GM23248 (cell line): ENCODE measurements at regions not wholly inside any gene's neighbourhood (a gene's known extent, or its start where the extent isn't known, plus 50 kb on each side); places are given as distances from the start of the nearest gene placed in this dataset.

ENCODE experiments used
- EZH2 ChIP-seq: fragments of 200-600 bp; sonication (generic); IDR thresholded peaks from 2 replicates; pipeline ENCODE4 v1.6.1; 2018; ENCODE audit warnings: antibody characterized with exemption, mild to moderate bottlenecking; ENCODE audit not compliant: insufficient read depth, poor library complexity, severe bottlenecking
- EZH2phosphoT487 ChIP-seq: fragments of 200-600 bp; sonication (generic); IDR thresholded peaks from 2 replicates; pipeline ENCODE4 v1.6.1; 2018; ENCODE audit warnings: antibody characterized with exemption, moderate library complexity, mild to moderate bottlenecking, low read depth; ENCODE audit not compliant: insufficient read depth

- TF ChIP-seq EZH2 (no peak), EZH2phosphoT487 (no peak)
Observed at GRCh38 chr5:107302441-107302840, 368.3 kb downstream of the EFNA5 start.
